ENCODE measurements at regions not wholly inside any gene's neighbourhood (a gene's known extent, or its start where the extent isn't known, plus 50 kb on each side); places are given as distances from the start of the nearest gene placed in this dataset.
"Not testable (repeated sequence)": the region's sequence is repeated elsewhere in the genome, so short reads cannot be mapped to it uniquely, and the experiment has no call there.

DNA sequence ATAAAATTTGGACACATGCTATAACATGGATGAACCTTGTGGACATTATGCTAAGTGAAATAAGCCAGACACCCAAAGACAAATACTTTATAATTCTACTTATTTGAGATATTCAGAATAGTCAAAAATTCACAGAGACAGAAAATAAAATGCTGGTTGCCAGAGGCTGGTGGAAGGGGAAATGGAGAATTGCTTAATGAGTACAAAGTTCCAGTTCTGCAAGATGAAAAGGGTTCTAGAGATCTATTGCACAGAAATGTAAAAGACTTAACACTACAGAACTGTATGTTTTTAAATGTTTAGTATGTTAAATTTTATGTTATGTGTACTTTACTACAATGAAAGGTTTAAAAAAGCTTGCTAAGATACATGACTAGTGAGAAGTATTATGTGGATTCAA, 344.8 kb downstream of the CNTN3 start:
- no peak for DNase-seq

DNA sequence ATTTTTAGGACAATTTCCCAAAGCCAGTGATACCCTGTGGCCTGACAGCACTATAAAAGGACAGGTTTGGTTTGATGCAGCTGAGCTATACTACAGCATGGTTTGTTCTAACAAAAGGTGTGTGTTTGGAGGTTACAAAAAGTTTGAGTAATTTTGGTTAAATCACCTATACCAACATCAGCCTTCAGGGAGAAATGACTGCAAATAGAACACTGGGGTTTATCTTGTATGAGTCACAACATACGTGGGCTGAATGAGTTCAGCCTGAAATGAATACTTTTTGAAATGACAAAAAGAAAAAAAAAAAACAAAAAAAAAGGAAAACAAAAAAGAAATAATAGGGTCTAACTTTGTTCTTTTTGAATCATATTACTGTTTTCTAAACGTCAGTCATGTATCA, 345.7 kb downstream of the CNTN3 start:
- no peak for DNase-seq

DNA sequence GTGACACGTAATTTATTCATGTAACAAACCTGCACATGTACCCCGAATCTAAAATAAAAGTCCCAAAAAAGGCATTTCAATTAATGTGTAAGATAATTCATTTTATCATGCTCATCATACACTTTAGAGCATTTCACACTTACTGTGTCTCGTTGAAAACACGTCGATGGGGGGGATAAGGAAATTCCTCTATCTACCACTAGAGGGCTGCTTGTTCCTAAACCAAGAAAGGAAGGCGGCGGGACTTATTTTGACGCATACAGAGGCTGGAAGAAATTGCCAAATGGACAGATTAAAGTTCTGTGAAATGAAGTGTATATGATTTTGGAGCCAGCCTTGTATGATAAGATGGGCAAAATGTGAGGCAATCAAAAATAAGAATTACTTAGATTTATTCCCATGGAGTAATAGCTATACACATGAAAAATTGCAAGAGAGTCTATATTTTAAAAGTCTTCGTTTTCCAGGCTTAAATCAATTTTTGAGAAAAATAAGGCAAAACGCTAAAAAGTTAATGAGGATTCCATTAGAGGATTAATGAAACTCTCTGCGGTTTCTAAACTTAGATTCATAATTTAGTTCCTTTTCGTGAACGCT, 346.8 kb downstream of the CNTN3 start:
- no peak for DNase-seq

DNA sequence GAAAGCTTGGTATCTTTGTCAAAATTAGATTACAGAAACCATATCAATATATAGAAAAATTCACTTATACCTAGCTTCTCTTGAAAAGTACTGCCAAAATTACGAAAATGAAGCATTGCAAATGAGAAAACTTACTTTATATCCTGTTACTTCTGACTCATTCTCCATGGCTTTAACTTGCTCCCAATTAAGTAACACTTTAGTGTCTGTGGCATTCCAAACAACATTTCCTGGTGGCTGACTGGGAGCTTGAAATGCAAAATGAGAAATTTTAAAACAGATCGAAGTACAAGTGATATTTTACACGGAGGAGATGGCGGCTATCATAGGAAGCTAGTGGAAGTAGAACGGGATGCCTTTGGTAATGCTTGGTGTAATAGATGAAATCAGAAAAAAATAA, 347.3 kb downstream of the CNTN3 start:
- DNase-seq = no peak

DNA sequence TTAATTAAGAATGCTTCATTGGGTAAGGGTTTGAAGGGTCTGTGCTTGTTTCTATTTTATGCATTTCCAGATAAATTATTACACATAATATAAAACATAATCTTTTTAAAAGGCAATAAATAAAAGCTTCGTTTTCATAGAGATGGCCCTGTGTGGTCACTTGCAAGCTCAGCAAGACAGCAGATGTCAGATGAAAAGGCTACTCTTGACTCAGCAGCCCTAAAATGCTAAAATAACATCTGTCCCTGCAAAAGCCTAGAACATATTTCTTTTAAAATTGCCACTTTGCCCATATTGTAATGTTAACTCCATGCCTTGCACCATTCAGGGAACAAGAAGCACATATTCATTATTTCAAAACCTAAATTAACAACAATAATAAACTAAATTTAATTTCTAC, 349.4 kb downstream of the CNTN3 start:
- DNase-seq = no peak

DNA sequence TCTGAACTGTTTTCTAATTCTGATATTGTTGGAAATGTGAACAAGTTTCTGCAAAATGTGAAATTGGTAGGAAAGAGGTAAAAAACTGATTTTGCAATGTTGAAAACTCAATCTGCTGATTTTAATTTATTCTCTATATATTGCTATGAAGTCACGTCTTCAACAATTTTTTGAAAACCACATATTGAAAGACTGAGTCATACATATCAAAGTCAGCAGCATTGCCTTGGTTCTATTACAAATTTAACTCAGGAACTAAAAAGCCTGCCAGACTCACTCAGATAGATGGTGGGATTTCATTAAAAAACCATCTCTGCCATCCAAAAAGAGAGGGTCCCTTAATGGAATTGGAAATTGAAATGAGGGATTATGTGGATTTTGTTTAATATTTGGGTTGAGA, 351.4 kb downstream of the CNTN3 start:
- no peak for DNase-seq

DNA sequence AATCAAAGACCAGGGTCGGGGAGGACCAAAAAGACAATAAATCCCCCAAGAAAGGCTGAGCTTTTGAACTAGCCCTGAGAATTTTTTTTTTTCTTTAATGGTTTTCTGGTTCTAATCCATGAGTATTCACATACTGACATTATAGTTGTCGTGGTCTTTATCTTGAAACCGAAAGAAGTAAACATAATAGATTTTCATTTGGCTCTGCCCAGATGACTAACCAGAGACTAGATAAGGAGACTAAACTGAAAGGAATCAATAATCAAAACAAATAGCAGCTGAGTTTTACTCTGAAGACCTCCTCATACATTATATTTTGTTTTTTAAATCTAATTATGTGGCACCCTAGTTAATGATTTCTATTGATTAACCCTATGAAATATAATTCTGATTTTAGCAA, 381.4 kb downstream of the CNTN3 start:
- DNase-seq = no peak

DNA sequence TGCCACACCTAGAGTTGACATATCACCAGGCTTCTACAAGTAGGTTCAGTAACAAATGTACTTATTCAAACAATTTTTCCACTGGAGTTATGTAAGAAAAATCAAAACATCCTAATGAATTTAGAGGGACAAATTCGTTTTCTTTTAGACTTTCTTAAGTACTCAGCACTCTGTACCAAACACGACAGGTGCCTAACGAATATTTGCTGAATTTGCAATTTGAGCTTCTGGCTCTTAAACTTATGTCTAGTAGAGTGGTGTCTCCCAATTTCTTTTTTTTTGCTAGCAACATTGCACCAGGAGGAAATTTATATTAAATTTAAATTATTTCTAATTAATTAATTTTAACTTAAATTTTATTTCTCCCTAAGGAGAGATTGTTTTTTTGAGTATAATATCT, 397.0 kb downstream of the CNTN3 start:
- DNase-seq = no peak

DNA sequence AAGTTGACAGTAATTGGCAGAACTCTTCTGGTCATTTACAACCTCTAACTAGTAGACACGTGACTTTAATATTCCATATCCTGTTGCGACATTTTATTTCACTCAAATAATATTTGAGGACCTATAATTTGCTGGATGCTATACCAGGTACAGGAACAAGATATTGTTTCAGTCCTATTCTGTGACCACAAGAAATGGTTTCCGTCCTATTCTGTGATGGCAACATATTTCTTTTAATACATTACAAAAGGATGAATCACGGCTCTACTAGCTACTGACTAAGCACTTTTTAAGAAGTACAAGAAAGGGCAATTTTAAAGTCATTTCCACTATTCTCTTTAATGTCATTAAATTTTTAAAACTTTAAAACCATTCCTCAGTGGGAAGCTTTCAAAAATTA, 400.2 kb downstream of the CNTN3 start:
- no peak for DNase-seq

DNA sequence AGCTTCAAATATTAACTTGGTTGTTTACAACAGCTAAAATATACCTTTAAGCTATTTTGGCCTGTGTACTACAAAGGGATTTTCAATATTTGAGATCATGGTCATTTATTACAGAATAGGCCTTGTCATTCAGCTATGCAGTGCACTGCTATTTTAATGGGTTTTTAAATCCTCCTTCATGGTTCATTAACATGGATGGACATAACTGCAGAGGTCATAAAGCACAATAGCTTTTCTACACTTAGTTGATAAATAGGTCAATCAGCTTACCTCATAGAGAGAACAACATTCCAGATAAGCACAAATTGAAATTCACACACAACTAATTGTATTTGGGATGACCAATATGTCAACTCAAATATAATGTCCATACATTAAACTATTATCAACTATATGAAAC, 403.7 kb downstream of the CNTN3 start:
- DNase-seq = no peak

DNA sequence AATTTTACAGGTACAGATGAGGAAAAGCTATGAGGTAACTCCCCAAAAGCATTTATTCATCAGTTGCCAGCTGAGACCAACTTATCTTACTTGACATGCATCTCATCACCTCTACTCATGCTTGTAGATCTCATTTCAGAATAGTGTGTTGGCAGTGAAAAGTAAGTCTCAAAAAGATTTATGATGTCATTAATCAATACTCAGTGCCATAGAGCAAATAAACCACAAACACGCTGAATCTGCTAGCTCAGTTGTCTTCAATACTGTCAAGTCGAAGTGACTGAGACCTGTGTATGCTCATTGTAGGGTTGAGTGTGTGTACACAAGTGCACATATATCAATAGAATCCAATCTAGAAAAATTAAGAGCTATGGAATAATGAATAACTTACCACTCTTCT, 413.5 kb downstream of the CNTN3 start:
- DNase-seq = no peak

DNA sequence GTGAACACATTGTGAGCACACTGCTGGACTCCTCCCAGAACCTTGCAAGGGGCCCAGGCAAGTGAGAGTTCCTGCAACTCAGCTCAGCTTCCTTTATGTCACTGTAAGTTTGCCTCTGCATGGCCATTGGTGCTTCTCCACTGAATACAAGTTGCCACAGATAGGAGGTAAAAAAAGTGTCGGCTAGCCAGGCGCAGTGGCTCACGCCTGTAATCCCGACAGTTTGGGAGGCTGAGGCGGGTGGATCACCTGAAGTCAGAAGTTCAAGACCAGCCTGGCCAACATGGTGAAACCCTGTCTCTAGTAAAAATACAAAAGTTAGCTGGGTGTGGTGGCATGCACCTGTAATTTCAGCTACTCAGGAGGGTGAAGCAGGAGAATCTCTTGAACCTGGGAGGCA, 435.8 kb downstream of the CNTN3 start:
- not testable (repeated sequence) for DNase-seq

DNA sequence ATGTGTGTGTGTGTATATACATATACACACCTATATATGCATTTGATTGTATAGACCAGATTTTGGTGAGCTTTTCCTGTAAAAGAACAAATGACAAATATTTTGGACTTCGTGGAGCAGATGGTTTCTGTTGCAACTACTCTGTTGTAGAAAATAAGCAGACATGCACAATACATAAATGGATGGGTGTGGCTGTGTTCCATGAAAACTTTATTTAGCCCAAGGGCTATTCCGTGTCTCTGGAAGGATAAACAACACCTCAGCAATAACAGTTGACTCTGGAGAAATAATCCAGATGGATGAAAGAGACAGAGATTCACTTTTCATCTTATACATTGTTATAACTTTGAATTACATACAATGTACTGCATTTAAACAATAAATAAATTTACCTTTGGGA, 441.4 kb downstream of the CNTN3 start:
- no peak for DNase-seq

DNA sequence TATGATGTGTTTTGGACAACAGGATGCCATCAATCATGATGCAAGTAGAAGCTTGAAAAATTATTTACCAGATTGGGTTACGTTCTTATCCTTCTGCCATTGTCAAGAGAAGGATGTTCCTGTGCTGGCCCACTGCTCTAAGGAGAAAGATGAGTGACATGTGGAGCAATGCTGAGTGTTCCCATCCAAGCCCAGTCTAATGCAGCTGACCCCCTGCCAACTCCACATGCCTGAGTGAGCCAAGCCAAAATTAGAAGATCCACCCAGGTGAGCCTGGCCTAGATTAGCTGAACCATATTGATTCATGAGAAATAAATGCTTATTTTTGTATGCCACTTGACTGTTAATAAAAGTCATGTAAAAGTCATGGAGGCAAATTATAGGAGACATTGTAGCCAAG, 446.5 kb downstream of the CNTN3 start:
- DNase-seq = no peak

DNA sequence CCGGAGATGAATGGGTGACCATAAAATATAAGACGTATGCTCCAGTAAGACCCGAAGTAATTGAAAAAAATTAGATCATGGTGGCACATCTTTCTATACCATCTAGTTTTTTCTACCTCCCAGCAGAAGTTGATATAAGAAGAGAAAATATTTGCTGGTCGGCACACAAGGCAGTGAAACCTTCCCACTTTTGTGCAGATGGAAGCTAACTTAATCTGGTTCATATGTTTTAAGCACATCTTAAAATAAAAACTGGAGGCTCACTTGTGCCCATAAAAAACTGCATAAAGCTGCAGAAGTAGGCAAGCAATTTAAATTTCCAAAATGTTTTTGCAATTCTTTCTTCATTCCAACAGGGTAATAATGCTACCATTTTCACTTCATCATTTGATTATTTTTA, 449.2 kb downstream of the CNTN3 start:
- DNase-seq = no peak

DNA sequence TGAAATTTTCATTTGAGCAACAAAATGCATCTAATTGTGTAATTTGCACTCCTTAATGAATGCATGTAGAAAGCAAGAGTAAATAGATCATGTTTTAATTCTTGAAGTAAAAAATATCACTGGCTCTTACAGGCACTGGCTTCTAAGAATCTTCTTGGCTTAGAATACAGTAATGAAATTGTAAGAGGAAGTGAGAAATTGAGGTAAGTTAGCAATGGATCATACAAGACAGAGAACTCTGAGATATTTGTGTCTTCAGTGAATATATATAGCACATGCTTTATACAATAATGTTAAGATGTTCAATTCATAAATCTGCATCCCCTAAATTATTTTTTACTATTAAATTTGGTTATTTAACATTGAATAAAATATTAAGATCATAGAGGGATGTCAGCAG, 465.0 kb downstream of the CNTN3 start:
- no peak for DNase-seq

DNA sequence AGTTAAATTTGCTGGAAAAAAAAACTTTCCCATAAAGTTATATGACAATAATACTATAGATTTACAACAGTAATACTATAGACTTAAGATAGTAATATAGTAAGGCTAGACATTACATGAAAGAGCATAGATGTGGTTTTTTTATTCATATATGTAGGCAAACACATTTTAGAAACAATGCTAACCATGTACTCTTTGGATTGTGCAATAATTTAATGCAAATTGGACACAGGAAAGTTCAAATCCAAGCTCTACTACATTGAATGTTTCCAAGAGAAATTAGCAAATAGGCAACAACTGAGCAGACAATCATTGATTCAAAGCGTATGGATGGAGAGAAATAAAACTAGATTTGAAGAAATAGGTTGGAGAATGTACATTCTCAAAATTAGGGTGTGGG, 469.2 kb downstream of the CNTN3 start:
- no peak for DNase-seq

DNA sequence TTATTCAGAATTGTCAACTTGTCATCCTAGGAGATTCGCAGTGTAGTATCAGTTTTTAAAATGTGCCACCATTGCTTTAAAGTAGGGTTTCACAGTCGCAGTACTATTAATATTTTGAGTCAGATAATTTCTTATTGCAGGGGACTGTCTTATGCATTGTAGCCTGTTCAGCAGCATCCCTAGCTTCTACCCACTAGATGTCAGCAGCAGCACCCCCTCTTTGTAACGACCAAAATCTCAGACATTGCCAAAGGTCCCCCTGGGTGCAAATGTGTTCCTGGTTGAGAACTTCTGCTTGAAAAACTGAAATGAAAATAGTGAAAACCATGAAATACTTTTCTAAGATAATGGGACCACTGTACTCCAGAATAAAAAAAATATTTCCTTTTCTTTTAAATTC, 474.8 kb downstream of the CNTN3 start:
- no peak for DNase-seq

DNA sequence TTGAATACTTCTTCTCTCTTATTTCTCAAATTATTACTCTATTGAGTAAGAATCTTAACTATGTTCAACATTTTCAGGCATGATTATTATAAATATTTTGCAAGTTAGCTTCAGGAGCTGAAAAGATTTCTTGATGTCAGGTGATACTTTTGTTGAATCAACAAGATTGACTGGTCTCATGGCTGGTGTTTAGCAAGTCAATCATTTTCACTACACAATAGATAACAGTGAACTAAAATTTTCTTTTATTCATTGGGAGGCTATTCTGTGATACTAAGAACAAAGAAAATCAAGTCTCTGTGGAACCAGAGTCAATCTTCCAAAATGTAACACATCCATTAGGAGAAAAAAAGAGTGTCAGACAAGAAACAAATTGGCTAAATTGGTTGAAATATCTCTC, 476.7 kb downstream of the CNTN3 start:
- DNase-seq = no peak

DNA sequence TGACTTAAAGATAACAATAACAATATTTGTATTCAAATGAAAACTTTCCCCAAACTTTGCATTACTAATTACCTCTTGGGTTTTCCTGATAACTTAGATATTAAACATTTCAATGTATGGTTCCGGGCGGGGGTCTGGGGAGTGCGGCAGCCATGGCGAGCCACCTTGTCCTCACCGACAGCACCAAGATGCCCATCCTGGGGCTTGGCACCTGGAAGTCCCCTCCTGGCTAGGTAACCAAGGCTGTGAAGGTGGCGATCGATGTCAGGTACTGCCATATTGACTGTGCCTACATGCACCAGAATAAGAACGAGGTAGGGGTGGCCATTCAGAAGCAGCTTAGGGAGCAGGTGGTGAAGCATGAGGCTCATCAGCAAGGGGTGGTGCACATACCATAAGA, 478.7 kb downstream of the CNTN3 start:
- no peak for DNase-seq

DNA sequence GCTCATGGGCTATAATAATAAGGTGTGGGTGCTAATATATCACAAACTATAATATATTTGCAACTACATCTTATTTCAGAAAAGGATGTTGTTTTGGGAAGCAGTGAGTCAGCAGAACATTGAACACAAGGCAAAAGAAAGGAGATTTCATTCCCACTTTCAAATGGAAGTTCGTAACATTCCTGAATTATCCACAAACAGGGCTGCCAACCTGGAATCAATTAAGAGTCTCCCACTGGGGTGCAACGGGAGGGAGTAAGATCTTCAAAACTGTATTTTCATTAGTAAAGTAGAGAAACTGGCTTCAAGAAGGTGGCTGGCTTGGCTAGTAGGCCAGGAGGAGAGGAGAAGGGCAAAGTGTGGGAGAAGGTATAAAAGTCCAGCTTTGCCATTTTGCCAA, 479.6 kb downstream of the CNTN3 start:
- no peak for DNase-seq

DNA sequence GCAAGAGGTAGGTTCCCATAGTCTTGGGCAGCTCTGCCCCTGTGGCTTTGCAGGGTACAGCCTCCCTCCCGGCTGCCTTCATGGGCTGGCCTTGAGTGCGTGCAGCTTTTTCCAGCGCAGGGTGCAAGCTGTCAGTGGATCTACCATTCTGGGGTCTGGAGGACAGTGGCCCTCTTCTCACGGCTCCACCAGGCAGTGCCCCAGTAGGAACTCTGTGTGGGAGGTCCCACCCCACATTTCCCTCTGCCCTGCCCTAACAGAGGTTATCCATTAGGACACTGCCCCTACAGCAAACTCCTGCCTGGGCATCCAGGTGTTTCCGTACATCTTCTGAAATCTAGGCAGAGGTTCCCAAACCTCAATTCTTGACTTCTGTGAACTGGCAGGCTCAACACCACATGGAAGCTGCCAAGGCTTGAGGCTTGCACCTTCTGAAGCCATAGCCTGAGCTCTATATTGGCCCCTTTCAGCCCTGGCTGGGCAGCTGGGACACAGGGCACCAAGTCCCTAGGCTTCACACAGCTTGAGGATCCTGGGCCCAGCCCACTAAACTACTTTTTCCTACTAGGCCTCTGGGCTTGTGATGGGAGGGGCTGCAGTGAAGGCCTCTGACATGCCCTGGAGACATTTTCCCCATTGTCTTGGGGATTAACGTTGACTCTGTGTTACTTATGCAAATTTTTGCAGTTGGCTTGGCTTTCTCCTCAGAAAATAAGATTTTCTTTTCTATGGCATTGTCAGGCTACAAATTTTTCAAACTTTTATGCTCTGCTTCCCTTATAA, 482.7 kb downstream of the CNTN3 start:
- not testable (repeated sequence) for DNase-seq

DNA sequence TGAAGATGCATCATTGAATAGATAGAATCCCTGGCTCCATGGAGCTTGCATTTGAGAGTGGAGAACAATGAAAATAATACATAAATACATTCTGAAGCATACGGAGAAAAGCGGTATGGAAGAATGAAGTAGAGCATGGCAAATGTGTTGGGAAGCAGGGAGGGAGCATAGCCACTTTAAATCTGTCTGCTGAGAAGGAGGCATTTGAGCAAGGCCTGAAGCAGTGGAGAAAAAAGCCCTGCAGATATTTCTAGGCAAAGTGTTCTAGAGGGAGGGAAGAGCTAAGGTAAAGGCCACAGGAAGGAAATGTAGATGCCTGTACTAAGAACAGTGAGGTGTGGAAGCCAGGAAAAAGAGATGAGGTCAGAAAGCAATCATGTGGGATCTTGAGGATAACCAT, 484.8 kb downstream of the CNTN3 start:
- DNase-seq = no peak

DNA sequence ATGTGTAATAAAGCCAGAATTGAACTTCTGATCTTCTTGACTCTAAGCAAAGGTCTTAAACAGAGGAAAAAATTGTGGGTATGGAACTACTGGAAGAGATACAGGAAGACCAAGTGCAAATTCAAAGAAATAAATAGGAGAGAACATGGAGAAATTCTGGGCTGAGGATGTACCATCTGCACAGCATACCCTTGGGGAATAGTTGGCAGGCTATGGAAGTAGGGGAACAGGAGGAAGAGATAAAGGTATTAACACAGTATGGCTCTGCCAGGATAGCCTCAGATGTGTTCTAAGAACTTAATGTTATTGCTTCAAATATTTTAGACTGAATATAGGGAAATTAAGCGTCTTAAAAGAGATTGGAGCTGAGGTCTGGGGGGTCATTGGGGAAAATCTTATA, 485.4 kb downstream of the CNTN3 start:
- DNase-seq = no peak

DNA sequence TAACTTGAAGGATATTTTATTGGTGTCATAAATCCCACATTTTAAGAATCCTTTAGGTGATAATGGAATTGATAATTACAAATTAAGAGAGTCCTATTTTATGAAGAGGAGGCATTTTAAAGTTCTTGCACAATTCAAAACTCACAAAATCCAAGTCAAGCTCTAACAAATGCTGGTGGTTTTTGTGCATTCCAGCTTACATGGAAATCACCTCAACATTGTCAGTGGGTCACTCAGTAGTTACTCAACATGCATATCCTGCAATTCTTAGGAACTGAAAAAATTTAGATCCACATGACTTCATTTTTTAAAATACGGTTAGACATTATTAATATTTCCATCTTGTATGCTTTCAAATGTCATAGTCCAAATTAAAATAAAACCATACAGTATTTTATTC, 487.2 kb downstream of the CNTN3 start:
- no peak for DNase-seq
